GM12878 (cell line): ENCODE measurements at regions not wholly inside any gene's neighbourhood (a gene's known extent, or its start where the extent isn't known, plus 50 kb on each side); places are given as distances from the start of the nearest gene placed in this dataset.

Experiments
- ATAC-seq: fragments of 200-7000 bp; cut with Tn5 transposase; 3 replicates; pipeline ENCODE4 v1.9.1; 2020; ENCODE audit warnings: mild to moderate bottlenecking, moderate library complexity
- BruUV-seq: library from RNA; stranded (reverse); fragments of 400-500 nt; replicated peaks from 2 replicates; lab custom pipeline; 2021; lab: Mats Ljungman, UMichigan
- CTCF ChIA-PET: fragments of 300-600 bp; sonication (Branson Sonifier 250); formaldehyde crosslinking; extraction: SDS; loops from one replicate; lab custom pipeline; 2021; ENCODE audit warnings: inconsistent platforms; lab: Yijun Ruan, JAX
- POLR2A ChIA-PET: fragments of 350-600 bp; formaldehyde crosslinking; extraction: SDS; loops from one replicate; lab custom pipeline; 2021; ENCODE audit warnings: inconsistent platforms; lab: Charles Lee
- RAD21 ChIA-PET: fragments of 300-600 bp; sonication (Branson Sonifier 250); formaldehyde crosslinking; loops from one replicate; lab custom pipeline; 2023; ENCODE audit warnings: antibody characterized with exemption; ENCODE audit not compliant: unreplicated experiment; lab: Charles Lee
- SMC1A ChIA-PET: fragments of 300-600 bp; sonication (Branson Sonifier 250); formaldehyde crosslinking; loops from one replicate; lab custom pipeline; 2023; ENCODE audit not compliant: unreplicated experiment, uncharacterized antibody; lab: Charles Lee
- DNase-seq: peaks from one replicate; pipeline ENCODE4 v3.0.0-alpha.2; 2011; ENCODE audit warnings: low read depth, low spot score
- FAIRE-seq: peaks from 3 replicates; lab custom pipeline; 2011; peaks lifted over from hg19 to GRCh38; lab: Jason Lieb, UNC
- H2AFZ ChIP-seq: 2 replicates; pipeline ENCODE4 v1.6.0; 2011; ENCODE audit warnings: low read depth, low read length, control low read depth; ENCODE audit not compliant: control insufficient read depth
- H3K27ac ChIP-seq: 2 replicates; pipeline ENCODE4 v1.5.1; 2011; ENCODE audit warnings: control low read depth; ENCODE audit not compliant: control insufficient read depth, insufficient read depth
- H3K27me3 ChIP-seq, 2 experiments: replicated peaks in 1 of 2; 2 replicates each; pipeline versions ENCODE4 v1.6.0 to v1.6.1; 2011; ENCODE audit warnings: low read length in 1 of 2; ENCODE audit not compliant: control insufficient read depth in 2 of 2, insufficient read depth in 2 of 2
- H3K36me3 ChIP-seq, 2 experiments: 2 replicates each; pipeline ENCODE4 v1.5.1; 2011; ENCODE audit warnings: low read length in 1 of 2; ENCODE audit not compliant: control insufficient read depth in 2 of 2, insufficient read depth in 2 of 2
- H3K4me1 ChIP-seq: 2 replicates; pipeline ENCODE4 v1.6.1; 2011; ENCODE audit warnings: mild to moderate bottlenecking, low read length, moderate library complexity, mixed read lengths; ENCODE audit not compliant: control insufficient read depth, insufficient read depth
- H3K4me2 ChIP-seq: 2 replicates; pipeline ENCODE4 v1.6.0; 2011; ENCODE audit warnings: control low read depth; ENCODE audit not compliant: control insufficient read depth, insufficient read depth
- H3K4me3 ChIP-seq: fragments of 200-600 bp; sonication (generic); 2 replicates; pipeline ENCODE4 v1.5.1; 2016
- H3K79me2 ChIP-seq: 2 replicates; pipeline ENCODE4 v1.6.0; 2011; ENCODE audit warnings: low read length; ENCODE audit not compliant: control insufficient read depth, insufficient read depth
- H3K9ac ChIP-seq: 2 replicates; pipeline ENCODE4 v1.8.0; 2011; ENCODE audit warnings: low read length, control low read depth, mixed read lengths; ENCODE audit not compliant: control insufficient read depth, insufficient read depth
- H3K9me3 ChIP-seq: replicated peaks from 3 replicates; pipeline ENCODE4 v1.5.1; 2011; ENCODE audit warnings: mild to moderate bottlenecking, low read length; ENCODE audit not compliant: control insufficient read depth, insufficient read depth
- H4K20me1 ChIP-seq: 2 replicates; pipeline ENCODE4 v1.6.0; 2011; ENCODE audit not compliant: control insufficient read depth, insufficient read depth
- BRCA1 ChIP-seq: IDR thresholded peaks from 2 replicates; pipeline ENCODE4 v1.6.1; 2011; ENCODE audit warnings: low read depth, low read length, improper control_type of control experiment
- CREB1 ChIP-seq: IDR thresholded peaks from 2 replicates; pipeline ENCODE4 v1.6.1; 2012; ENCODE audit warnings: low read depth, mild to moderate bottlenecking, inconsistent platforms
- HCFC1 ChIP-seq: fragments of 150-350 bp; IDR thresholded peaks from 2 replicates; pipeline ENCODE4 v1.6.1; 2014; ENCODE audit warnings: low read length
- WGBS: methylation state at CpG from one replicate; pipeline ENCODE4 v1.1.6; 2016; ENCODE audit warnings: low lambda C conversion rate; ENCODE audit not compliant: insufficient replicate concordance, insufficient coverage; ENCODE audit errors: missing lambda C conversion rate; 5-methylcytosine and 5-hydroxymethylcytosine counted together
- in situ Hi-C: fragments of 300-500 bp; cut with MboI; formaldehyde crosslinking; loops from 9 replicates; pipeline ENCODE4 v1.14.3; 2018; ENCODE audit warnings: mixed read lengths
- intact Hi-C: fragments of 100-400 bp; cut with micrococcal nuclease; formaldehyde crosslinking; loops from one replicate; pipeline ENCODE4 v1.14.2; 2022; ENCODE audit not compliant: unreplicated experiment
- TF ChIP-seq, protein P1 (sequence below): fragments of 450-650 bp; formaldehyde crosslinking; IDR thresholded peaks from 2 replicates; pipeline ENCODE4 v1.5.0; 2022; ENCODE audit warnings: mild to moderate bottlenecking, missing genetic modification characterization
- TF ChIP-seq, protein P2 (sequence below): IDR thresholded peaks from 2 replicates; pipeline ENCODE4 v1.6.1; 2011; ENCODE audit warnings: low read depth, mild to moderate bottlenecking, low read length, moderate library complexity, borderline replicate concordance; ENCODE audit errors: extremely low read depth

DNA sequence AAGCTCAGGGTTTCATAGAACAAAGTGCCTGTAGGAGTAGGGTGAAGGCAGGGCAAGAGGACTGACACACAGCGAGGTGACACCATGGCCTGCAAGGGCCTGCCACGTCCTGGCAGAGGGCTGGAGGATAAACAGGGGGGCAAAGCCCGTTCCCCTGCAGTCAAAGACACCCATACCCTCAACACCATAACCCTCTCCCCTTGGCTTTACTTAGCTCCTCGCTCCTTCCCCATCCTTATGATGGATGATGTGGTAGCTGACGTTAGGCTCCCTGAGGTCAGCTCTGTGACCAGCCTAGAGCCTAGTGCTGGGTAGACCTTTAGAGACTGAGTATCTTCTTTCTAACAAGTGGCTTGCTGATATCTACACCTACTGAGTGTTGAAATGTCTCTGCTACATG is 683.3 kb upstream of the HS6ST1 start:
- POLR2A ChIA-PET: no interaction called here
- Histone ChIP-seq H3K4me2 (no peak overlapping the region), H3K27me3 (no peaks in the 10 kb centered on the region), H3K36me3 (no peaks in the 10 kb centered on the region), H3K79me2 (no peaks in the 10 kb centered on the region), H3K4me1 (no peaks in the 10 kb centered on the region), H2AFZ (no peak overlapping the region), H4K20me1 (no peaks in the 10 kb centered on the region), H3K9me3 (no peaks in the 10 kb centered on the region), H3K4me3 (no peak overlapping the region)
- BruUV-seq: no TSS peak
- intact Hi-C loops: no loop called here
- SMC1A ChIA-PET: no interaction called here
- FAIRE-seq: no peak
- RAD21 ChIA-PET: no interaction called here
- in situ Hi-C loops: no loop called here
- no peak for DNase-seq
- WGBS: 0% methylated on average over 5 of the region's 5 CpGs
- TF ChIP-seq, protein P1, sequence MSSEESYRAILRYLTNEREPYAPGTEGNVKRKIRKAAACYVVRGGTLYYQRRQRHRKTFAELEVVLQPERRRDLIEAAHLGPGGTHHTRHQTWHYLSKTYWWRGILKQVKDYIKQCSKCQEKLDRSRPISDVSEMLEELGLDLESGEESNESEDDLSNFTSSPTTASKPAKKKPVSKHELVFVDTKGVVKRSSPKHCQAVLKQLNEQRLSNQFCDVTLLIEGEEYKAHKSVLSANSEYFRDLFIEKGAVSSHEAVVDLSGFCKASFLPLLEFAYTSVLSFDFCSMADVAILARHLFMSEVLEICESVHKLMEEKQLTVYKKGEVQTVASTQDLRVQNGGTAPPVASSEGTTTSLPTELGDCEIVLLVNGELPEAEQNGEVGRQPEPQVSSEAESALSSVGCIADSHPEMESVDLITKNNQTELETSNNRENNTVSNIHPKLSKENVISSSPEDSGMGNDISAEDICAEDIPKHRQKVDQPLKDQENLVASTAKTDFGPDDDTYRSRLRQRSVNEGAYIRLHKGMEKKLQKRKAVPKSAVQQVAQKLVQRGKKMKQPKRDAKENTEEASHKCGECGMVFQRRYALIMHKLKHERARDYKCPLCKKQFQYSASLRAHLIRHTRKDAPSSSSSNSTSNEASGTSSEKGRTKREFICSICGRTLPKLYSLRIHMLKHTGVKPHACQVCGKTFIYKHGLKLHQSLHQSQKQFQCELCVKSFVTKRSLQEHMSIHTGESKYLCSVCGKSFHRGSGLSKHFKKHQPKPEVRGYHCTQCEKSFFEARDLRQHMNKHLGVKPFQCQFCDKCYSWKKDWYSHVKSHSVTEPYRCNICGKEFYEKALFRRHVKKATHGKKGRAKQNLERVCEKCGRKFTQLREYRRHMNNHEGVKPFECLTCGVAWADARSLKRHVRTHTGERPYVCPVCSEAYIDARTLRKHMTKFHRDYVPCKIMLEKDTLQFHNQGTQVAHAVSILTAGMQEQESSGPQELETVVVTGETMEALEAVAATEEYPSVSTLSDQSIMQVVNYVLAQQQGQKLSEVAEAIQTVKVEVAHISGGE (CRISPR knock-in tag): no peak
- TF ChIP-seq, protein P2, sequence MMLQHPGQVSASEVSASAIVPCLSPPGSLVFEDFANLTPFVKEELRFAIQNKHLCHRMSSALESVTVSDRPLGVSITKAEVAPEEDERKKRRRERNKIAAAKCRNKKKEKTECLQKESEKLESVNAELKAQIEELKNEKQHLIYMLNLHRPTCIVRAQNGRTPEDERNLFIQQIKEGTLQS: no peak
- TF ChIP-seq BRCA1 (no peak), CREB1 (no peak), HCFC1 (no peak)
- TF ChIP-seq, all 136 proteins: peak for 0
- ATAC-seq: no peak
- H3K9ac ChIP-seq: no peak overlapping the region
- H3K27ac ChIP-seq: no peak overlapping the region
- CTCF ChIA-PET: no interaction called here
